ENCODE measurements at regions not wholly inside any gene's neighbourhood (a gene's known extent, or its start where the extent isn't known, plus 50 kb on each side); places are given as distances from the start of the nearest gene placed in this dataset.
"Not testable (repeated sequence)": the region's sequence is repeated elsewhere in the genome, so short reads cannot be mapped to it uniquely, and the experiment has no call there.

- no peak for DNase-seq
Observed at GRCh38 chr9:71504636-71505035, 263.7 kb downstream of the CEMIP2 start.

- DNase-seq: no peak
Observed at GRCh38 chr9:71498691-71499090, 269.6 kb downstream of the CEMIP2 start.

DNA sequence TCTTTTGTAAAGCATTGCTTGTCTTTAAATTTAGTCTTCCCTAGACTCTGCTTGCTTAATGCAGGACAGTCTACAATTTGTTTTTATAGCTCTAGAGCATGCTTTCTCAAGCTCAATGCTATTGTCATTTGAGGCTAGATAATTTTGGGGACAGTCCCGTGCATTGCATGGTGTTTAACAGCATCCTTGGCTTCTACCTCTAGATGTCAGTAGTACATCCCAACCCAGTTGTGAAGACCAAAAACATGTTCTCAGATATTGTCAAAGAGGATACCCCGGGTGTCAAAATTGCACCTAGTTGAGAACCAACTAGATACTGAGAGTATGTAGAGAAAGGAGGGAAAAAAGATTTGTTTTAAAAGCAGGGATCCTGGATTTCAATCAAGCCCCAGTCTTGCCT lies 277.5 kb downstream of the CEMIP2 start:
- no peak for DNase-seq

DNA sequence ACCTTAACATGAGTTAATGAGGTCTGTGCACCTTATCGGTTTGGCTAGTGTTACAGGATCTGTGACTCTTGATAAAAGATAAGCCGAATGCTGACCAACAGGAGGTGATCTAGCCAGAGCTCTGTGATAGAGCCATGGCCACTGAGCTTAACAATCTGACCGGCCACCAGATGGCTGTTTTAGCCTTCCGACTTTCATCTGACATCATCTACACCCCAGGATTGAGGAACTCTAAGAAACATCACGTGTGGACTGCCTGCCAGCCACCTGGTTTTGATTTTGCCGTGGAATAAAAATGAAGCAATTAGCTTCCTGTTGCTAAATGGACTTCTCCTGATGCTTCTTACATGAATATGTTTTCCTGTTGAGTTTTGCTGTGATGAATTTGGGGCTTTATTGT lies 281.3 kb downstream of the CEMIP2 start:
- DNase-seq: no peak

DNA sequence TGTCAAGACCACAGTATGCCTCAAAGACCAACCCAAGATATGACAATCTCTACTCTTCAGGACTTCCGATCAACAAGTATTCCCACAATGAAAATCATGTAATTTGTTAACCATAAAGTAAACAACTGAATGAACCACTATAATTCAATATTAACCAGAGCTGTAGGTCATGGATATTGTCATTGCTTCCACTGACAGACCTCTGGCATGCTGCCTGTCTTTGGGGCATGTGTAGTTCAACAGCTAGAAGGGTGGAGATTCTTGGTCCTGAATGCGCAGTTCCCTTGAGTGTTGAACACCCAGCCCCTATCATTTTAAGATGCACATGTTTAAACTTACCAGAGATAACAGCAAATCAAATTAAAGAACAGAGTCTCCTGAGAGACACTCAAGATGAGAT lies 283.0 kb downstream of the CEMIP2 start:
- DNase-seq: no peak

DNA sequence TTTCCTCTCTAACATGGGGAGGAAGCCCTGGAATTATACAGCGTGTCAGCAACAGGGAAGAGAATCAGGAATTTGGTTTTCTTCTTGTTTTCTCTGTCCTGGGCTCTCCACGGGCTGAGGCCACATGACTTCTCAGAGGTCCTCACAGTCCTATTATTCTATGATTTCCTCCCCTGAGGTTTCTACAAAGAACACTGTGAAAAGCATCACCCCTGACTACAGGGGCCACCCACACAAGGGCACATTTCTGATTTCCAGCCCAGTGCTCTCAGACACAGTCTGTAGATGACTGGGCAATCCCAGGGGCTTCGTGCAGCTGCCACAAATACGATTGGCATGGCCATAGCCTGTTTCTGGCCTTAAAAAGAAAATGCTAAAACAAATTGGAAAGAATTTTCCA lies 284.9 kb downstream of the CEMIP2 start:
- DNase-seq: no peak

- DNase-seq: no peak
Observed at GRCh38 chr9:71479621-71480020, 288.7 kb downstream of the CEMIP2 start.

GRCh38 chr9:71472400-71472799 lies 295.9 kb downstream of the CEMIP2 start:
- DNase-seq: no peak

- DNase-seq: no peak
Observed at GRCh38 chr9:71465392-71465791, 302.9 kb downstream of the CEMIP2 start.

GRCh38 chr9:71459082-71459481 lies 309.2 kb downstream of the CEMIP2 start:
- DNase-seq: no peak

GRCh38 chr9:71446473-71447411 lies 321.6 kb downstream of the CEMIP2 start:
- peak; percentile 64 for DNase-seq

- DNase-seq: no peak
Observed at GRCh38 chr9:71446106-71446472, 322.2 kb downstream of the CEMIP2 start.

- no peak for DNase-seq
Observed at GRCh38 chr9:71442937-71443336, 321.5 kb upstream of the TRPM3 start.

DNA sequence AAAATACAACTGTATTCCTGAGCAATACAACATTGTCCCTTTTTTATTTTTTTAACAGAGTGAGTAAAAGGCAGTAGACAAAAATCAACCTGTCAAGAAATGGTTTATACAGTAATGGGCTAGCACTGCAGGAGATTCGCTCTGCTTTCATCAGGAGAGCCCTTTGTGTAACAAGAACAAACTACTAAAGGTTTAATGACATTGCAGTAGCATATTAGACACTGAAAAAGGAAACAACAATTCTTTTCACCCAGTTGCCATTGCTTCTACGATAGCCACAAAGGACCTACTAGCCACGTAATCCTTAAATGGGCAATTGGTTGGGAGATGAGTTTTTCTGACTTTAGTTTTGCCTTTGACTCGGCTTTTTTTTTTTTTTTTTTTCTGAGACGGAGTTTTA lies 319.8 kb upstream of the TRPM3 start:
- no peak for DNase-seq

DNA sequence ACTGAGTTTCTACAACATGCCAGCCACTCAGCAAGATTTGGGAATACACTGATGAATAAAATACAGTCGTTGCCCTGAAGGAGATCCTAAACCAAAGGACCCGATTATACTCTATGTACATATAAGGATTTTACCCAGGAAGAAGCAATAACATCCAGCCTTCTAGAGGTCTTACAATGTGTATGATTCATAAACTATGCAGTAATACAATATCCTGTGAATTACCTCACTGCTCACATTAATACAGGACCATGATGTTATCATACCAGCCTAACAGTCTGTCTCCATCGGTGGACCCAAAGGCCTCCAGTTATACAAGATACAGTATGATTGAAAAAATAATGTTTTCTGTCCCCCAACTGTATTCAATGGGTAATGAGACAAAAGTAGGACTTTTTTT lies 310.5 kb upstream of the TRPM3 start:
- no peak for DNase-seq

DNA sequence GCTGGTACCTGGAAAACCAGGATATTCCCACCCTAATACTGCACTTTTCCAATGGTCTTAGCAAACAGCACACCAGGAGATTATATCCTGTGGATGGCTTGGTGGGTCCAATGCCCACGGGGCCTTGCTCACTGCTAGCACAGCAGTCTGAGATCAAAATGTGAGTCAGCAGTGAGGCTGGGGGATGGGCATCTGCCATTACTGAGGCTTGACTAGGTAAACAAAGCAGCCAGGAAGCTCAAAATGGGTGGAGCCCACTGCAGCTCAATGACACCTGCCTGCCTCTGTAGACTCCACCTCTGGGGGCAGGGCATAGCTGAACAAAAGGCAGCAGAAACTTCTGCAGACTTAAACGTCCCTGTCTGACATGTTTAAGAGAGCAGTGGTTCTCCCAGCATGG lies 285.9 kb upstream of the TRPM3 start:
- not testable (repeated sequence) for DNase-seq

GRCh38 chr9:71403106-71403505 lies 281.7 kb upstream of the TRPM3 start:
- DNase-seq: no peak

DNA sequence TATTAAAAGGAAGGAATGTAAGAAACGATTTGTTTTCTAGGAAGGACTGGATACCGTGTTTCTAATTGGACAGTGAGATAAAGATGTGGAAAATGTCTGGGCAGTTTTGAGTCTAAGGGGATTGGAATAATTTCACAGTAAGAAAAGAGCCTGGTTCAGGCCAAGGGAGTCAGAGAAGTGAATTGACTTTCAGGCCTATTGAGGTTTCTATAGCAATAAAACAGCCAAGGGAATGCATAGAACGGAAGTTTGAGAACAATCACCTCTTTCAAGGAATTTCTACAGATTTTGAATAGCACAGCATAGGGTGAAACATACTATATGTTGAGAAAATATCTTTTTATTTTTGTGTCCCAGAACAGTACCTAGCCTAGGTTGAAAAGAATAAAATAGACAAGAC lies 271.6 kb upstream of the TRPM3 start:
- DNase-seq: no peak

GRCh38 chr9:71384343-71384742 lies 262.9 kb upstream of the TRPM3 start:
- DNase-seq: no peak

GRCh38 chr9:71383308-71383940 lies 262.0 kb upstream of the TRPM3 start:
- DNase-seq: no peak

DNA sequence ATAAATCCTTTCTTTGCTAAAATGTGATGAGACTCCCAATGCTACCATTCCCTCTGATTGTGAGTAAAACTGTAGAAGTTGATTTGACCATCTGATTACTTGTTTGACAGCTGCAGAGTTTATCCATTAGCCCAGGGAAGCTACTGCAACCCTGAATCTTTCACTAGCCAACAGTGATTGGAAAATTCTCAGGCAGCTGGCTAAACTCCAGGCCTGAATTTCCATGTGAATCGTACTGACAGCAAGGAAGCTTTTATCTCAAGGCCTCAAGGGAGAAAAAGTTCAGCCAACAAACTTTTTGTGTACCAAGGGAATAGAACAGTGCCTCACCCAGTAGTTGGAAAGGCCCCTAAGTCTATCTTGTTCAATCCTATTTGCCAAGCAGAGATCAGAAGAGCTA lies 246.7 kb upstream of the TRPM3 start:
- no peak for DNase-seq

- DNase-seq: no peak
Observed at GRCh38 chr9:71364186-71364955, 242.9 kb upstream of the TRPM3 start.

DNA sequence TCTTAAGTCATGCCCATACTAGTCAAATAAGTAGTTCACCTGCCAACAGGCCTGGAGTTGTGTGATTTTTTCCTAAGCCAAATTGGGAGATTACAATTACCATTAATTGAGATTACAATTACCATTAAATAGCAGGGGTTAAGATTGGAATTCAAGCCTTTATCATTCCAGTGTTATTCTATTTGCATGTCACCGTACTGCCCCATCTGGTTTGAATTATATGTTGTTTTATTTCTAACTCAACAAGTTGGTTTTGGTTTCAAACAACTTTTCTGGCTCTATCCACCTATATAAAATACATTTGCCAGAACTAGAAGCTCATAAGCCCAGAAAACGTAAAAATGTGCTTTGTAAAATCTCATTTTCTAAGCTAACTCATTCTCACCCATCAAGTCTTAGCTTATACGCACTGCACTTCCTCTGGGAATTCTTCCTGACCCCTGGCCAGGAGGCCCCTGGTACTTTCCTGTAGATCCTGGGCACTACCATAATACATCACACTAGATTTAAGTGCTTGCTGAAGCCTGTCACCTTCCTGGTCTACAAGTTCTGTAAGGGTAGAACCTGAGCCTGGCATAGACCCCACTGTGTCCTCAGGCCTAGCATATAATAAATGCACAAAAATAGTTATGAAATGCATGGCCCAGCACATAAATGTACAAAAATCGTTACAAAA lies 242.0 kb upstream of the TRPM3 start:
- DNase-seq: no peak
